Stimulated activated CD4-positive, alpha-beta T cell treated with anti-CD3 and anti-CD28 coated beads, Interleukin-15, amount 100 ng/mL, for 1 hour (primary cell): ENCODE measurements at regions not wholly inside any gene's neighbourhood (a gene's known extent, or its start where the extent isn't known, plus 50 kb on each side); places are given as distances from the start of the nearest gene placed in this dataset.

ENCODE experiments used
- DNase-seq, 2 donors: peaks; one replicate each; pipeline ENCODE4 v3.0.0-alpha.2; 2020; ENCODE audit warnings: low read depth in 1 of 2, low spot score in 1 of 2

DNA sequence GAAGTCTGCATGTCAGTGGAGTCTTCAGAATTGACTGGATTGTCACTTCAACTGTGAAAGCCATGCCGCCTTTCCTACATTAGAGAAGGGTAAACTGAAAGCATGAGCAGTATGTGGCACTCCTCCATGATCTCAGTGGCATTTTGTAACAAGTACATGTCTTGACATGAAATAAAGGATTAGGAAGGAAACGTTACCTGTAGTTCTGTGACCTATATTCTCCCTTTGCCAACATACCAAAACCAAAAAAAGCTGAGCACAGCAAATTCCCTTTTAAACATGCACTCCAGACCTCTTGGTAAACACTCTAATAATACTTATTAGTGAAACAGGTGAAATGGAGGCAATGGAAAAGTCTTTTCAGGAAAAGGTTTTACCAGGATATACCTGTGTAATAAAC, 344.2 kb downstream of the GRIA2 start:
- no peak for DNase-seq

- no peak for DNase-seq
Observed at GRCh38 chr4:157564218-157564617, 343.7 kb downstream of the GRIA2 start.

DNA sequence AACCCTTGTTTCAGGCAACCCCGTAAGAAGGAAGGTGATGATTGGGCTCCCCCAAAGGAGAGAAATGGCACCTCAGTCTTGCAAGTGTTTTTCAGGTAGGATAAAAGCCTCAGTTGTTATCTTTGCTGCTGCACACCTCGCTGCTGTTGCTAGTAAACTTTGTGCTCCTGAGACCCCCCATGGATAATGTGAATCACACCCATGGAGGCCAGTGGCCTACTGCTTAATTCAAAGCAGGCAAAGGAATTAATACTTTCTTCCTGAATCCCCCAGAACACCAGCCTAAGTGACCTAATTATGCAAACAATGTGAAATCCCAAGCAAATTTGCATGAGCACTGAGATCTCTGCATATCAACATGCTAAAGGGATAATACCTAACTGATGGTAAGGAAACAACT, 337.5 kb downstream of the GRIA2 start:
- DNase-seq, result no peak

DNA sequence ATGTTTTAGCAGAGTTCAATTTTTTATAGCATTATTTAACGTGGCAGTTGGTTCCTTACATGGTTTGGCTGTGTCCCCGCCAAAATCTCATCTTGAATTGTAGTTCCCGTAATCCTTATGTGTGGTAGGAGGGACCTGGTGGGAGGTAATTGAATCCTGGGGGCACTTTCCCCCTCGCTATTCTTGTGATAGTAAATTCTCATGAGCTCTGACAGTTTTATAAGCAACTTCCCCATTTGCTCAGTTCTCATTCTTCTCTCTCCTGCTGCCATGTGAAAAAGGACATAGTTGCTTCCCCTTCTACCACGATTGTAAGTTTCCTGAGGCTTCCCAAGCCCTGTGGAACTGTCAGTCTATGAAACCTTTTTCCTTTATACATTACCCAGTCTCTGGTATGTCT, 329.5 kb downstream of the GRIA2 start:
- DNase-seq, result no peak

DNA sequence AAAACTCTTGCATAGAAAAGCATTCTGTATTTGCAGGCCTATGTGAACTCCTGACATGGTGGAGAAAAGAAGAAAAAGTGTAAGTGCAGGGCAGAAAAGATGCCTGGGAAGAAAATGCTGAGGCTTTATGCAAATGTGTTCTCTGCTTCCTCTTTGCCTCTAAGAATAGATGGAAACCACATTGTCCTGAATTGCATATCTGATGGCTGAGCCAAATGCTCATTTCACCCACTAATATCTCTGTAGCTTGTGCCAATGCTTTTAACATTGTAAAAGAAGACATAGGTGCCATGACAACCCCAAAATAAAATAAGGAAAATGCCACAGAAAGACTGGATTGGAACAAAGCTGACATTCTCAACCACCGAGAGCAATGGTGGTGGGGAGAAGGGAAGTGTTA, 307.4 kb downstream of the GRIA2 start:
- no peak for DNase-seq

- DNase-seq, result no peak
Observed at GRCh38 chr4:157521906-157522305, 301.4 kb downstream of the GRIA2 start.

GRCh38 chr4:157514711-157515110, 294.2 kb downstream of the GRIA2 start:
- no peak for DNase-seq

GRCh38 chr4:157509341-157509740, 288.8 kb downstream of the GRIA2 start:
- no peak for DNase-seq

- no peak for DNase-seq
Observed at GRCh38 chr4:157502656-157503055, 282.1 kb downstream of the GRIA2 start.

DNA sequence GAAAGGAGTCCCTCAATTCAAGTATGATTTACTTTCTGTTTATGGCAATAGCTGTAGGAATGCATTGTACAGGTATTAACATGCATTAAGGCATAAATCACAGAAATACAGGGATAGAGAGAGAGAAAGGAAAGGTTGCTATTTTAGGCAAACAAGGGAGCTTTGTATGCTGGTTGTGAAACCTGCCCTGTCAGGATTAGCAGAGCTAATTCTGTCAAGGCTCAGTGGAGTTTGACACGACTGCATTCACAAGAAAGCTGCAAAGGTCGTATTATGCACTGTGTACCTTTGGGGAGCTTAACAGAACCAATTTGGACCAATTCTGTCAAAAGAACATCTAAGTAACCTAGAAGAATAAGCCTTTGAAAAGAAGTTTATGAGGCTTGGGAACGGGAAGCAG, 239.3 kb downstream of the GRIA2 start:
- no peak for DNase-seq

GRCh38 chr4:157447195-157447594, 226.7 kb downstream of the GRIA2 start:
- no peak for DNase-seq

GRCh38 chr4:157444014-157444413, 223.5 kb downstream of the GRIA2 start:
- no peak for DNase-seq

GRCh38 chr4:157443537-157443936, 223.0 kb downstream of the GRIA2 start:
- DNase-seq, result no peak

GRCh38 chr4:157425897-157426296, 205.4 kb downstream of the GRIA2 start:
- DNase-seq, result no peak

DNA sequence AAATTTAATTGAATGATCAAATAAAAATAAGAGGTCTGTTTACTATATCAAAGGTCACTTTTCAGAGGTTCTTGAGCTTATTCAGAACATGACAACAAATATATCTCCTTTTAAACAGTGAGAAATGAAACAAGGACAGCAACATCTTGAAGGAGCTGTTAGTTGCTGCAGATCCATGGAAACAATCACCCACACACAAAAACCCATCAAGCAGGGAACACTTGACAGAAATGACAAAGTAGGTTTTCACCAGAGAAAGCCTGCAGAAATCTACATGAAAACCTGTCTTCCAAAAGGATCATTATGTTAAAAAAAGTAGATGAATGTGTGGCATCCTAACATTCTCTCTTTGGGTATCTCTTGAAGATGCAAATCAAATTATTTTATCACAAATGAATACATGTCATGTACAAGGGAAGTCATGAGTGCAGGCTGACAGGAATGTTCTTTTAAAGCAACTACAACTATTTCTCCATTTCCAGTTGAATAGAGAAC, 203.0 kb downstream of the GRIA2 start:
- DNase-seq, result no peak

DNA sequence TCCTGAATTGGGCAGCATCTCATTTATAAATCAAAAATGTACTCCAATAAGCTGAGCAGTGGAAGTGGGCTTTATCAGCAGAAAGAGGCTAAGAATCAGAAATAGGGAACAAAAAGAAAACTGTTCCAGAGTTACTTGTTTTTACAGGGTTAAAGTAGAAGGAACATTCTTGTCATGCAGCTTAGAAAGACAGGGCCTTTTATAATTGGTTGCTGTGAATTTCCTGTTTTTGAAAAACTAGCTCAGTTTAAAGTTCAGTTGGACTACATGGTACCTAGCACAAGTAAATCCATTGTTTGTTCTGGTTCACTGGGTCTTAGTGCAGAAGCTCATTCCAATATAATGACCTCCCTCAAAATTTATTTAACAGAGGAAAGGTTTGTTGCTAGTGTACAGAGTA, 200.8 kb downstream of the GRIA2 start:
- DNase-seq, result no peak
